ENCODE measurements at regions not wholly inside any gene's neighbourhood (a gene's known extent, or its start where the extent isn't known, plus 50 kb on each side); places are given as distances from the start of the nearest gene placed in this dataset.

- Histone ChIP-seq H3K4me1 (ENCODE audit: control insufficient read depth in 5 of 5, insufficient read depth in 5 of 5, low read length in 5 of 5) (peaks cover 0 to 5% (median 0%) of the 10 kb centered on the region in 5 donors), H3K27ac (ENCODE audit: low read depth in 1 of 2, low read length in 1 of 2) (no peak overlapping the region), H3K36me3 (ENCODE audit: control insufficient read depth in 4 of 4, insufficient read depth in 4 of 4, low read length in 4 of 4) (no peaks in the 10 kb centered on the region), H3K9me3 (ENCODE audit: control insufficient read depth in 4 of 4, insufficient read depth in 3 of 4, low read length in 3 of 4) (no peaks in the 10 kb centered on the region), H3K27me3 (ENCODE audit: control insufficient read depth in 3 of 3, insufficient read depth in 3 of 3, low read length in 2 of 3) (no peaks in the 10 kb centered on the region), H3K4me3 (no peak overlapping the region), H3K9ac (ENCODE audit: insufficient read depth in 1 of 2, low read length in 2 of 2) (no peak overlapping the region)
- no peak for DNase-seq
- WGBS, 2 donors, result 51 to 68% methylated on average over 1 of the region's 1 CpG
- no peak for ATAC-seq (ENCODE audit: insufficient read depth, low FRiP score)
- TF ChIP-seq, protein P1, sequence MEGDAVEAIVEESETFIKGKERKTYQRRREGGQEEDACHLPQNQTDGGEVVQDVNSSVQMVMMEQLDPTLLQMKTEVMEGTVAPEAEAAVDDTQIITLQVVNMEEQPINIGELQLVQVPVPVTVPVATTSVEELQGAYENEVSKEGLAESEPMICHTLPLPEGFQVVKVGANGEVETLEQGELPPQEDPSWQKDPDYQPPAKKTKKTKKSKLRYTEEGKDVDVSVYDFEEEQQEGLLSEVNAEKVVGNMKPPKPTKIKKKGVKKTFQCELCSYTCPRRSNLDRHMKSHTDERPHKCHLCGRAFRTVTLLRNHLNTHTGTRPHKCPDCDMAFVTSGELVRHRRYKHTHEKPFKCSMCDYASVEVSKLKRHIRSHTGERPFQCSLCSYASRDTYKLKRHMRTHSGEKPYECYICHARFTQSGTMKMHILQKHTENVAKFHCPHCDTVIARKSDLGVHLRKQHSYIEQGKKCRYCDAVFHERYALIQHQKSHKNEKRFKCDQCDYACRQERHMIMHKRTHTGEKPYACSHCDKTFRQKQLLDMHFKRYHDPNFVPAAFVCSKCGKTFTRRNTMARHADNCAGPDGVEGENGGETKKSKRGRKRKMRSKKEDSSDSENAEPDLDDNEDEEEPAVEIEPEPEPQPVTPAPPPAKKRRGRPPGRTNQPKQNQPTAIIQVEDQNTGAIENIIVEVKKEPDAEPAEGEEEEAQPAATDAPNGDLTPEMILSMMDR (IDR thresholded peaks at IDR 0.05; ENCODE audit: control extremely low read depth, extremely low read depth), result no peak
Measured at GRCh38 chr2:80854831-80855230, 550.3 kb upstream of the LRRTM1 start.

- Histone ChIP-seq H3K36me3 (ENCODE audit: control insufficient read depth in 4 of 4, insufficient read depth in 4 of 4, low read length in 4 of 4) (no peaks in the 10 kb centered on the region), H3K9me3 (ENCODE audit: control insufficient read depth in 4 of 4, insufficient read depth in 3 of 4, low read length in 3 of 4) (no peaks in the 10 kb centered on the region), H3K27ac (ENCODE audit: low read depth in 1 of 2, low read length in 1 of 2) (no peak overlapping the region), H3K4me1 (ENCODE audit: control insufficient read depth in 5 of 5, insufficient read depth in 5 of 5, low read length in 5 of 5) (peaks cover 0 to 5% (median 0%) of the 10 kb centered on the region in 5 donors), H3K4me3 (no peak overlapping the region), H3K27me3 (ENCODE audit: control insufficient read depth in 3 of 3, insufficient read depth in 3 of 3, low read length in 2 of 3) (no peaks in the 10 kb centered on the region), H3K9ac (ENCODE audit: insufficient read depth in 1 of 2, low read length in 2 of 2) (no peak overlapping the region)
- ATAC-seq (ENCODE audit: insufficient read depth, low FRiP score) (no peak), DNase-seq (no peak)
- TF ChIP-seq, protein P1 (IDR thresholded peaks at IDR 0.05; ENCODE audit: control extremely low read depth, extremely low read depth), result no peak
- 51% methylated on average over 2 of the region's 2 CpGs for WGBS, 2 donors
Measured at GRCh38 chr2:80852808-80853139, 548.2 kb upstream of the LRRTM1 start.

DNA sequence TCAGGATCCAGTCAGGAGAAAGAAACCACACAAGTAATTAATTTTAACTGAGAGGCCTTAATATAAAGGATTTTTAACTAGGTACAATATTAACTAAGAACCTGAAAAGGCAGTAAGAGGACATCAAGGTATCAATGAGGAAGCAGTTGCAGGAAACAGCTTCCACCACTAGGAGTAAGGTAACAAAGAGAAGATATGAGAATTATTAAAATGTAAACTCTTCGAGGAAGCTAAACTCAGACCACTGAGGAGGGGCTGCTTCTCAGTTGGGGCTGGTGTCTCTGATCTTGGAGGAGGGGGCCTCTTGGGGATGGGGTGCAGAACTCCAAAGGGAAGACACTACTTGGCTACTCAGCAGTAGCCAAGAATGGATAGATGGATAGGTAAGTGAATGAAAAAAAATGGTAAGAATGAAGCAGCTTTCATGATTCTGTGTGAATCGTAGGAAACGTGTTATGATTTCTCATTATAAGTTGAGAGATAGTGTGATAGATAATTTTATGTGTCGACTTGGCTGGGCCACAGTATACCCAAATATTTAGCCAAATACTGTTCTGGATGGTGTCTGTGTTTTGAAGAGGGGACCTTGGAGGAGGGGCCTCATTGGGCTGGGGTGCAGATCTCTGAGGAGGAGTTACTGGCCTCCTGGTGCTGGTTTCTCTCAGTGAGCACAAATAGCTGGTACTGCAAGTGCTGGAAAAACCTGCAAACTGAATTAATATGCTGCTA is 547.7 kb upstream of the LRRTM1 start:
- Histone ChIP-seq H3K27ac (ENCODE audit: low read depth in 1 of 2, low read length in 1 of 2) (no peak overlapping the region), H3K4me3 (no peak overlapping the region), H3K36me3 (ENCODE audit: control insufficient read depth in 4 of 4, insufficient read depth in 4 of 4, low read length in 4 of 4) (no peaks in the 10 kb centered on the region), H3K9ac (ENCODE audit: insufficient read depth in 1 of 2, low read length in 2 of 2) (no peak overlapping the region), H3K9me3 (ENCODE audit: control insufficient read depth in 4 of 4, insufficient read depth in 3 of 4, low read length in 3 of 4) (no peaks in the 10 kb centered on the region), H3K27me3 (ENCODE audit: control insufficient read depth in 3 of 3, insufficient read depth in 3 of 3, low read length in 2 of 3) (no peaks in the 10 kb centered on the region), H3K4me1 (ENCODE audit: control insufficient read depth in 5 of 5, insufficient read depth in 5 of 5, low read length in 5 of 5) (peaks cover 0 to 5% (median 0%) of the 10 kb centered on the region in 5 donors)
- 68 to 72% methylated on average over 4 of the region's 4 CpGs for WGBS, 2 donors
- ATAC-seq (ENCODE audit: insufficient read depth, low FRiP score), result no peak
- TF ChIP-seq, protein P1 (IDR thresholded peaks at IDR 0.05; ENCODE audit: control extremely low read depth, extremely low read depth), result no peak
- no peak for DNase-seq

DNA sequence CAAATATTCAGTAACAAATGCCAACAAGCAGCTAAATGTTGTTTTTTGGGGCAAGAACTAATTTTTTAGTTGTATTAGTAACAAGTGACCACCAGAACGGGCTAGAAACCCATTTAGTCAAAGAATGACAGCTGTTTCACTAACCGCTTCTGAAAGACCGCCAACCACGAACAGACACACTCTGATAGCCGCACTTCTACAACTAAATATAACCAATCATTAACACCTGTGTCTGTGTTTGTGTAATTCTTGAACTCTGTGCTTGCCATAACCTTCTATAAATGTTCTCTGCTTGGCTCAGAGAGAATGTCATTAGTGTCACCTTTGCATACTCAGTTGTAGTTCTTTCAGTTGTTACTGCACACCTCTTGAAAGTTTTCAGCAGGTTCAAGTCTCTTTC is 526.3 kb upstream of the LRRTM1 start:
- Histone ChIP-seq H3K27me3 (ENCODE audit: control insufficient read depth in 3 of 3, insufficient read depth in 3 of 3, low read length in 2 of 3) (no peaks in the 10 kb centered on the region), H3K9me3 (ENCODE audit: control insufficient read depth in 4 of 4, insufficient read depth in 3 of 4, low read length in 3 of 4) (no peaks in the 10 kb centered on the region), H3K27ac (ENCODE audit: low read depth in 1 of 2, low read length in 1 of 2) (no peak overlapping the region), H3K4me3 (no peak overlapping the region), H3K36me3 (ENCODE audit: control insufficient read depth in 4 of 4, insufficient read depth in 4 of 4, low read length in 4 of 4) (no peaks in the 10 kb centered on the region), H3K9ac (ENCODE audit: insufficient read depth in 1 of 2, low read length in 2 of 2) (no peak overlapping the region), H3K4me1 (ENCODE audit: control insufficient read depth in 5 of 5, insufficient read depth in 5 of 5, low read length in 5 of 5) (no peaks in the 10 kb centered on the region)
- TF ChIP-seq, protein P1 (IDR thresholded peaks at IDR 0.05; ENCODE audit: control extremely low read depth, extremely low read depth), result no peak
- no peak for DNase-seq
- WGBS, 2 donors, result 85 to 91% methylated on average over 5 of the region's 5 CpGs
- no peak for ATAC-seq (ENCODE audit: insufficient read depth, low FRiP score)
